Testis (tissue), 2 donors: ENCODE measurements at regions not wholly inside any gene's neighbourhood (a gene's known extent, or its start where the extent isn't known, plus 50 kb on each side); places are given as distances from the start of the nearest gene placed in this dataset.

Experiments used
- CTCF ChIP-seq, 3 experiments: fragments of 450-650 bp in 2 of 3; fragments of 200-600 bp in 1 of 3; sonication (generic) in 1 of 3; IDR thresholded peaks; one replicate each; pipeline ENCODE4 v1.5.1; 2016 to 2019; ENCODE audit warnings: antibody characterized with exemption in 3 of 3, mild to moderate bottlenecking in 2 of 3, moderate library complexity in 1 of 3
- POLR2A ChIP-seq: fragments of 450-650 bp; IDR thresholded peaks from one replicate; pipeline ENCODE4 v1.6.1; 2017; ENCODE audit warnings: antibody characterized with exemption, mild to moderate bottlenecking, moderate library complexity

GRCh38 chr9:119959846-119960545 lies 590.8 kb upstream of the BRINP1 start:
- no peak for TF ChIP-seq CTCF (IDR thresholded peaks at IDR 0.05)
- no peak for TF ChIP-seq POLR2A
